Type B pancreatic cell (in vitro differentiated cells): ENCODE measurements at regions not wholly inside any gene's neighbourhood (a gene's known extent, or its start where the extent isn't known, plus 50 kb on each side); places are given as distances from the start of the nearest gene placed in this dataset.
"Not testable (repeated sequence)": the region's sequence is repeated elsewhere in the genome, so short reads cannot be mapped to it uniquely, and the experiment has no call there.

Source experiments
- DNase-seq: peaks from one replicate; pipeline ENCODE4 v3.0.0; 2021; ENCODE audit warnings: mixed read lengths; ENCODE audit not compliant: unreplicated experiment; ENCODE audit errors: extremely low spot score
- H3K27ac Mint-ChIP-seq: 2 replicates; pipeline ENCODE4 v1.8.0; 2021; ENCODE audit warnings: mild to moderate bottlenecking, mixed read lengths
- H3K27me3 Mint-ChIP-seq: 2 replicates; pipeline ENCODE4 v1.8.0; 2021; ENCODE audit warnings: mixed read lengths
- H3K36me3 Mint-ChIP-seq: 2 replicates; pipeline ENCODE4 v1.8.0; 2021; ENCODE audit warnings: mixed read lengths
- H3K4me1 Mint-ChIP-seq: one replicate; pipeline ENCODE4 v1.8.0; 2021; ENCODE audit warnings: mixed read lengths; ENCODE audit not compliant: unreplicated experiment
- H3K4me3 Mint-ChIP-seq: 2 replicates; pipeline ENCODE4 v1.8.0; 2021; ENCODE audit warnings: mild to moderate bottlenecking, mixed read lengths
- H3K9me3 Mint-ChIP-seq: 2 replicates; pipeline ENCODE4 v1.8.0; 2021; ENCODE audit warnings: mixed read lengths
- TF ChIP-seq, protein P1 (sequence below): fragments of 200-600 bp; sonication (generic); conservative IDR thresholded peaks from 2 replicates; pipeline ENCODE4 v1.5.0; 2021; ENCODE audit warnings: antibody characterized with exemption, mild to moderate bottlenecking

DNA sequence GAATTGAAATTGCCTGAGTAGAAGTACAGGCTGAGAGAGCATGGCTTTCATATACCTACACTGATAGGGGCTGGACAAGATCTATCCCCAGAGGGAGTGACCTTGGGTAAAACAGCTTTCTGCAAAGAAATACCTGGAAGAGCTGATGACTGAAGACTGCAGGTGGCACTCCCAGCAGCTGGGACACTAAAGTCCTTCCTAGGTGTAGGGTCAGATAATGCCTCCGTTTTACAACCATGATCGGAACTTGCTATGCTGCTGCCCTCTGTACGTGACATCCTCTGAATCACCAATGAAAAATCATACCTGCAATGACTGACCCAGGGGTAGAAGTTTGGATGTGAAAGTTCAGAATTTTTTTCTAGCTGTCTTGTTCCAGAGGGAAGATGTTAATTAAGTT is 107.2 kb upstream of the WDR1 start:
- Mint-ChIP-seq H3K9me3 (no peaks in the 10 kb centered on the region), H3K36me3 (no peaks in the 10 kb centered on the region), H3K27me3 (no peaks in the 10 kb centered on the region), H3K4me3 (no peak overlapping the region), H3K27ac (no peak overlapping the region), H3K4me1 (no peaks in the 10 kb centered on the region)
- TF ChIP-seq, protein P1, sequence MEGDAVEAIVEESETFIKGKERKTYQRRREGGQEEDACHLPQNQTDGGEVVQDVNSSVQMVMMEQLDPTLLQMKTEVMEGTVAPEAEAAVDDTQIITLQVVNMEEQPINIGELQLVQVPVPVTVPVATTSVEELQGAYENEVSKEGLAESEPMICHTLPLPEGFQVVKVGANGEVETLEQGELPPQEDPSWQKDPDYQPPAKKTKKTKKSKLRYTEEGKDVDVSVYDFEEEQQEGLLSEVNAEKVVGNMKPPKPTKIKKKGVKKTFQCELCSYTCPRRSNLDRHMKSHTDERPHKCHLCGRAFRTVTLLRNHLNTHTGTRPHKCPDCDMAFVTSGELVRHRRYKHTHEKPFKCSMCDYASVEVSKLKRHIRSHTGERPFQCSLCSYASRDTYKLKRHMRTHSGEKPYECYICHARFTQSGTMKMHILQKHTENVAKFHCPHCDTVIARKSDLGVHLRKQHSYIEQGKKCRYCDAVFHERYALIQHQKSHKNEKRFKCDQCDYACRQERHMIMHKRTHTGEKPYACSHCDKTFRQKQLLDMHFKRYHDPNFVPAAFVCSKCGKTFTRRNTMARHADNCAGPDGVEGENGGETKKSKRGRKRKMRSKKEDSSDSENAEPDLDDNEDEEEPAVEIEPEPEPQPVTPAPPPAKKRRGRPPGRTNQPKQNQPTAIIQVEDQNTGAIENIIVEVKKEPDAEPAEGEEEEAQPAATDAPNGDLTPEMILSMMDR, result no peak
- no peak for DNase-seq

DNA sequence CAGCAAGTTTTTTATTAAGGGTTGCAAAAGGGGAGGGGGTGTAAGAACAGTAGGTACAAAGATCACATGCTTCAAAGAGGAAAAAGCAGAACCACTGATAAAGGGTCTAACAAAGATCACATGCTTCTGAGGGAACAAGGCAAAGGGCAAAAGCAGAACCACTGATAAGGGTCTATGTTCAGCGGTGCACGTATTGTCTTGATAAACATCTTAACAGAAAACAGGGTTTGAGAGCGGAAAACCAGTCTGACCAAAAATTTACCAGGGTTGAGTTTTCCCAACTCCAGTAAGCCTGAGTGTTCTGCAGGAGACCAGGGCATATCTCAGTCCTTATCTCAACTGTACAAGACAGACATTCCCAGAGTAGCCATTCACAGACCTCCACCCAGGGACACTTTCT is 96.9 kb upstream of the WDR1 start:
- not testable (repeated sequence) for H3K36me3 Mint-ChIP-seq, H3K27me3 Mint-ChIP-seq, H3K4me3 Mint-ChIP-seq, H3K9me3 Mint-ChIP-seq, H3K27ac Mint-ChIP-seq, H3K4me1 Mint-ChIP-seq, DNase-seq

DNA sequence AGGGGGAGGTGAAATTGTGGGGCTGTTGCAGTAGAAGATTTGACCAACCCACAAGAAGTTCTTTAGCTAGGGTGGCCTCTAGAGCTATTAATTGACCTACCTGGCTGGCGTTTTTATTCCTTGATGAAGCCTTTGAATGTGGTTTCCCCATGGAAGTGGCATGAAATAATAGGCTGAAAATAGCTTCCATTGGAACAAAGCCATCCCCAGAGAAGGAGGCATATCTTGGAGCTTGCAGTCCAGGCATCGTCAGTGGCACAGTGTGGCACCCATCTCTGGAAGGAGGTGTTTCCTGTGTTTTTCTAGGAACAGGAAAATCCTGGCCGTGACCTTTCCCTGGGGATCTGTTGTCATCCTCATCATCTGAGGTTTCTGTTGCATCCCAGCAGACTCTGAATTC is 96.3 kb upstream of the WDR1 start:
- TF ChIP-seq, protein P1, result no peak
- Mint-ChIP-seq H3K4me3 (no peak overlapping the region), H3K4me1 (no peaks in the 10 kb centered on the region), H3K36me3 (no peaks in the 10 kb centered on the region), H3K27me3 (peaks cover 3% of the 10 kb centered on the region), H3K9me3 (no peaks in the 10 kb centered on the region), H3K27ac (no peak overlapping the region)
- no peak for DNase-seq

DNA sequence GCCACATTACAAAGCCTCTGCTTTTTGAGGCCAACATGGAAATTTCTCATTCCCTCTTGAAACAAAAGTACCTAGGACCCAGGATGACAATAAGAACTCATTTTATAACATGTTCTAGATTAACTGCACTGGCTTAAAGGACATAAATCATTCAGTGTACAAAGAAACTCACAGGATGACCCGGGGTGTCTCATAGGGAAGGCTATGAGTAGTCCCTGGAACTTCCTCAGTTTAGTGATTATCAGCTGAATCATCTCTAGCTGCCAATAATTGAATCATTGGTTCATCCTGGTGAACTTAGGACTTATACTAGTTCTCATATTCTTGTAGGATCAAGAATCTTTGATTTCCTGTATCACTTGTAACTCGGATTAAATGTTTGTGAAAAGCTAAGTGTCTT is 95.8 kb upstream of the WDR1 start:
- no peaks in the 10 kb centered on the region for H3K36me3 Mint-ChIP-seq
- H3K4me1 Mint-ChIP-seq, result no peaks in the 10 kb centered on the region
- no peaks in the 10 kb centered on the region for H3K9me3 Mint-ChIP-seq
- no peak overlapping the region for H3K4me3 Mint-ChIP-seq
- H3K27me3 Mint-ChIP-seq, result peaks cover 3% of the 10 kb centered on the region
- no peak overlapping the region for H3K27ac Mint-ChIP-seq
- TF ChIP-seq, protein P1, result no peak
- DNase-seq, result no peak

DNA sequence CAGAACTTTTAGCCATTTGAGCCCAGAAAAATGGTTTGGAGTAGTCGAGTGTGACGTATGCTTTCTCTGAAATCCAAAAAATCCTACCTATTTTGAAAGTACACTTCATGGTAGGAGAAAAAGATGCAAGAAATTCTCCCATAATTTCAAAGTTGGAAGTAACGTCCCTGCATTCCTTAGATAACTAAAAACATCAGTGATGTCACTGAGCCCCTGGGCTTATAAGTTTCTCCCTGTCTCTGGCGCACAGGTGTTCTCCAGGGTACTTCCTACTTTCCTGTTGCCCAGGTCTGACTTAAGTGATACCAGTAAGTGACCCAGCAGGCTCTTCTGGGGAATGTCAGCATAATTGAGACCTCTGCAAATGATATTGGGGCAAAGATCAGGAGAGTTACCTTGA is 90.5 kb upstream of the WDR1 start:
- Mint-ChIP-seq H3K27ac (no peak overlapping the region), H3K9me3 (no peaks in the 10 kb centered on the region), H3K27me3 (peaks cover 6% of the 10 kb centered on the region), H3K4me1 (no peaks in the 10 kb centered on the region), H3K4me3 (no peak overlapping the region), H3K36me3 (no peaks in the 10 kb centered on the region)
- no peak for DNase-seq
- TF ChIP-seq, protein P1, result no peak

DNA sequence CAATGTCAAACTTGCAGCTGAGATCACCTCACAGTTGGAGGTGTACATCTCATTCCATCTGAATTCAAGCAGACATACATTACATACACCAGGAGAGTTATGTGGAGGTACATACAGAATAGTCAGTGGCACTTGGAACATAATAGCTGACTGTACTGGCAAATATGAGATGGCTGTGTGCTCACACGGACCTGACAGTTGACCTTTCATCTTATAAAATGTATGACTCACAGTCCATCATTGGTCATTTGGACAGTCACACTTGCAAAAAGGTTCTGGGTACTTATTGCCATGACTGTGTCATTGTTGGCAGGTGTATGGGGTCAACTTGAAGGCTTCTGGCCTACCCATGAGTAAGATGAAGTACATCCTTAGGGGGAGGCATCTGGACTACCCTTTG is 88.6 kb upstream of the WDR1 start:
- H3K4me1 Mint-ChIP-seq, result no peaks in the 10 kb centered on the region
- H3K36me3 Mint-ChIP-seq, result no peaks in the 10 kb centered on the region

More for the DNA sequence above, 88.6 kb upstream of the WDR1 start:
- Mint-ChIP-seq H3K4me3 (no peak overlapping the region), H3K27ac (no peak overlapping the region), H3K27me3 (peaks cover 10% of the 10 kb centered on the region), H3K9me3 (no peaks in the 10 kb centered on the region)
- DNase-seq, result no peak
- TF ChIP-seq, protein P1, result no peak
